Caco-2 (cell line): ENCODE measurements at regions not wholly inside any gene's neighbourhood (a gene's known extent, or its start where the extent isn't known, plus 50 kb on each side); places are given as distances from the start of the nearest gene placed in this dataset.

Experiments
- BruUV-seq: library from RNA; stranded (reverse); fragments of 400-500 nt; replicated peaks from 2 replicates; lab custom pipeline; 2021; lab: Mats Ljungman, UMichigan
- CTCF ChIA-PET: fragments of 300-600 bp; sonication (Branson Sonifier 250); formaldehyde crosslinking; loops from one replicate; lab custom pipeline; 2022; ENCODE audit warnings: antibody characterized with exemption; lab: Charles Lee
- POLR2A ChIA-PET: fragments of 300-600 bp; sonication (Branson Sonifier 250); formaldehyde crosslinking; loops from one replicate; lab custom pipeline; 2022; ENCODE audit warnings: antibody characterized with exemption; lab: Charles Lee
- DNase-seq, 2 experiments: peaks; one replicate each; pipeline versions ENCODE4 v3.0.0 to v3.0.0-alpha.2; 2020 to 2022
- H3K27me3 ChIP-seq: replicated peaks from 2 replicates; pipeline ENCODE4 v1.6.0; 2011; ENCODE audit warnings: low read length; ENCODE audit not compliant: control insufficient read depth, insufficient read depth
- H3K36me3 ChIP-seq: 2 replicates; pipeline ENCODE4 v1.5.1; 2011; ENCODE audit warnings: low read length; ENCODE audit not compliant: control insufficient read depth, insufficient read depth
- H3K4me1 ChIP-seq: fragments of 250-450 bp; sonication (Bioruptor Pico); 2 replicates; pipeline ENCODE4 v1.5.1; 2020; ENCODE audit warnings: mild to moderate bottlenecking
- H3K4me3 ChIP-seq: 2 replicates; pipeline ENCODE4 v1.5.1; 2011; ENCODE audit warnings: low read depth, mild to moderate bottlenecking, control low read depth, low read length
- H3K9me3 ChIP-seq: fragments of 250-450 bp; sonication (Bioruptor Pico); 2 replicates; pipeline ENCODE4 v1.5.1; 2020; ENCODE audit warnings: mild to moderate bottlenecking, moderate library complexity
- H3K27ac Mint-ChIP-seq: one replicate; pipeline ENCODE4 v1.8.0; 2022; ENCODE audit warnings: mixed read lengths; ENCODE audit not compliant: unreplicated experiment
- H3K27me3 Mint-ChIP-seq: one replicate; pipeline ENCODE4 v1.8.0; 2022; ENCODE audit warnings: mixed read lengths; ENCODE audit not compliant: insufficient read depth, unreplicated experiment
- H3K36me3 Mint-ChIP-seq: one replicate; pipeline ENCODE4 v1.8.0; 2022; ENCODE audit warnings: mild to moderate bottlenecking, mixed read lengths; ENCODE audit not compliant: insufficient read depth, unreplicated experiment
- H3K4me1 Mint-ChIP-seq: one replicate; pipeline ENCODE4 v1.8.0; 2022; ENCODE audit warnings: low read depth, mixed read lengths; ENCODE audit not compliant: unreplicated experiment
- H3K4me3 Mint-ChIP-seq: one replicate; pipeline ENCODE4 v1.8.0; 2022; ENCODE audit warnings: mild to moderate bottlenecking, moderate library complexity, mixed read lengths; ENCODE audit not compliant: unreplicated experiment
- H3K9me3 Mint-ChIP-seq: one replicate; pipeline ENCODE4 v1.8.0; 2022; ENCODE audit warnings: mixed read lengths; ENCODE audit not compliant: unreplicated experiment
- intact Hi-C: fragments of 100-400 bp; cut with micrococcal nuclease; formaldehyde crosslinking; loops from one replicate; pipeline ENCODE4 v1.10.0; 2022; ENCODE audit not compliant: unreplicated experiment
- TF ChIP-seq, protein P1 (sequence below), 2 experiments: fragments of 200-600 bp in 1 of 2; IDR thresholded peaks; 1 replicate in 1 of 2; 2 replicates in 1 of 2; pipeline versions ENCODE4 v1.5.1 to v1.8.0; 2011 to 2022; ENCODE audit warnings: antibody characterized with exemption in 1 of 2, control low read depth in 1 of 2, inconsistent platforms in 1 of 2, low read depth in 1 of 2, low read length in 1 of 2, mild to moderate bottlenecking in 1 of 2, moderate library complexity in 1 of 2; ENCODE audit not compliant: insufficient read depth in 1 of 2, severe bottlenecking in 1 of 2, unreplicated experiment in 1 of 2

GRCh38 chr7:115649429-115649828, 381.1 kb downstream of the TFEC start:
- Histone ChIP-seq H3K27me3 (no peaks in the 10 kb centered on the region), H3K36me3 (no peaks in the 10 kb centered on the region), H3K4me3 (no peak overlapping the region), H3K9me3 (no peaks in the 10 kb centered on the region), H3K4me1 (peaks cover 38% of the 10 kb centered on the region)
- Mint-ChIP-seq H3K27me3 (no peaks in the 10 kb centered on the region), H3K27ac (peak overlapping the region; percentile 53), H3K4me1 (peaks cover 20% of the 10 kb centered on the region), H3K4me3 (peak overlapping the region; percentile 35), H3K36me3 (no peaks in the 10 kb centered on the region), H3K9me3 (no peaks in the 10 kb centered on the region)
- no TSS peak for BruUV-seq
- CTCF ChIA-PET: no interaction called here
- TF ChIP-seq, protein P1, sequence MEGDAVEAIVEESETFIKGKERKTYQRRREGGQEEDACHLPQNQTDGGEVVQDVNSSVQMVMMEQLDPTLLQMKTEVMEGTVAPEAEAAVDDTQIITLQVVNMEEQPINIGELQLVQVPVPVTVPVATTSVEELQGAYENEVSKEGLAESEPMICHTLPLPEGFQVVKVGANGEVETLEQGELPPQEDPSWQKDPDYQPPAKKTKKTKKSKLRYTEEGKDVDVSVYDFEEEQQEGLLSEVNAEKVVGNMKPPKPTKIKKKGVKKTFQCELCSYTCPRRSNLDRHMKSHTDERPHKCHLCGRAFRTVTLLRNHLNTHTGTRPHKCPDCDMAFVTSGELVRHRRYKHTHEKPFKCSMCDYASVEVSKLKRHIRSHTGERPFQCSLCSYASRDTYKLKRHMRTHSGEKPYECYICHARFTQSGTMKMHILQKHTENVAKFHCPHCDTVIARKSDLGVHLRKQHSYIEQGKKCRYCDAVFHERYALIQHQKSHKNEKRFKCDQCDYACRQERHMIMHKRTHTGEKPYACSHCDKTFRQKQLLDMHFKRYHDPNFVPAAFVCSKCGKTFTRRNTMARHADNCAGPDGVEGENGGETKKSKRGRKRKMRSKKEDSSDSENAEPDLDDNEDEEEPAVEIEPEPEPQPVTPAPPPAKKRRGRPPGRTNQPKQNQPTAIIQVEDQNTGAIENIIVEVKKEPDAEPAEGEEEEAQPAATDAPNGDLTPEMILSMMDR (IDR thresholded peaks at IDR 0.05; ENCODE audit: insufficient read depth in 1 of 2, low read depth in 1 of 2, low read length in 1 of 2, severe bottlenecking in 1 of 2, unreplicated experiment in 1 of 2): no peak
- peak in 1 of 2 experiments; percentile 40 for DNase-seq
- POLR2A ChIA-PET: no interaction called here
- intact Hi-C loops: loop anchor here (1.0 to 2.0 kb wide), 3 partner anchors 17 to 29 kb away; no protein-coding TSS in a partner anchor

DNA sequence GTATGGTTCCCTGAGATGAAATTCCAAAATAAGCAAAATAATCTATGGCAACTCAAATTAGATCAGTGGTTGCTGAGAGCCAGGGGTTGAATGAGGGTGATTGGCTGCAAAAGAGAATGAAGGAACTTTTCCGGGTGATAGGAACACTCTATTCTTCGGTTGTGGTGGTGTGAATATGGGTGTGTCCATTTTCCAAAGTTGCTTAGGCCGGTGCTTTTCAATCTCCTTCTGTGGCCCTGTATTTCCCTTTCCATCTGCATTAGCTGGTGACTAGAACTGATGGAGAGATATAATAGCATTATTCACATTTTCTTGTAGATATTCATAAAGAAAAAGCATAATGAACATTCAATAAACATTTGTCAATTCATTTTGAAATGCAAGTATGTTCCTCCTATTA, 382.9 kb downstream of the TFEC start:
- Histone ChIP-seq H3K4me3 (no peak overlapping the region), H3K27me3 (no peaks in the 10 kb centered on the region), H3K4me1 (peaks cover 25% of the 10 kb centered on the region), H3K36me3 (no peaks in the 10 kb centered on the region), H3K9me3 (no peaks in the 10 kb centered on the region)
- Mint-ChIP-seq H3K9me3 (peaks cover under 1% of the 10 kb centered on the region), H3K4me3 (no peak overlapping the region), H3K27ac (no peak overlapping the region), H3K4me1 (peaks cover 18% of the 10 kb centered on the region), H3K27me3 (no peaks in the 10 kb centered on the region), H3K36me3 (no peaks in the 10 kb centered on the region)
- DNase-seq: no peak
- TF ChIP-seq, protein P1 (IDR thresholded peaks at IDR 0.05; ENCODE audit: insufficient read depth in 1 of 2, low read depth in 1 of 2, low read length in 1 of 2, severe bottlenecking in 1 of 2, unreplicated experiment in 1 of 2): no peak
- intact Hi-C loops: loop anchor here (2.0 kb wide), 2 partner anchors 25 to 27 kb away; no protein-coding TSS in a partner anchor
- BruUV-seq: no TSS peak
- POLR2A ChIA-PET: no interaction called here
- CTCF ChIA-PET: no interaction called here

DNA sequence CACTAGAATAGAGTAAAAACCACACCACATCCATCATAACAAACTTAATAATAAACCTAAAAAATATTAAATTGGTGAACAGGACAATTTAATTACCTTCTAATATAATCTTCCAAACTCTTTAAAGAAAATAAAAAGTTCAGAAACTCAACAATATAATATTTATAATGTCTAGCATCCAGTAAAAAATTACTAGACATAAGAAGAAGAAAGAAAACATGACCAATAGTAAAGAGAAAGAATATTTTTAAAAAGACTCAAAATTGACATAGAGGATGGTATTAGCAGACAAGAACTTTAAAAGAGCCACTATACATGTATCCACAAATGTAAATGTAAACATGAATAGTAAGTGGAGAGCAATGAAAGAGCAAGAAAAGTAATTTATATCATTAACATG, 388.4 kb downstream of the TFEC start:
- intact Hi-C loops: no loop called here
- H3K4me3 Mint-ChIP-seq: no peak overlapping the region
- no peaks in the 10 kb centered on the region for H3K27me3 ChIP-seq
- H3K4me3 ChIP-seq: no peak overlapping the region
- H3K4me1 Mint-ChIP-seq: no peaks in the 10 kb centered on the region
- H3K4me1 ChIP-seq: no peaks in the 10 kb centered on the region
- H3K27me3 Mint-ChIP-seq: no peaks in the 10 kb centered on the region
- H3K9me3 ChIP-seq: no peaks in the 10 kb centered on the region
- POLR2A ChIA-PET: no interaction called here
- BruUV-seq: no TSS peak
- peaks cover 11% of the 10 kb centered on the region for H3K9me3 Mint-ChIP-seq
- H3K36me3 ChIP-seq: no peaks in the 10 kb centered on the region
- no peaks in the 10 kb centered on the region for H3K36me3 Mint-ChIP-seq
- DNase-seq: no peak
- TF ChIP-seq, protein P1 (IDR thresholded peaks at IDR 0.05; ENCODE audit: insufficient read depth in 1 of 2, low read depth in 1 of 2, low read length in 1 of 2, severe bottlenecking in 1 of 2, unreplicated experiment in 1 of 2): no peak
- CTCF ChIA-PET: no interaction called here
- H3K27ac Mint-ChIP-seq: no peak overlapping the region
